HCT116 (cell line): ENCODE measurements at regions not wholly inside any gene's neighbourhood (a gene's known extent, or its start where the extent isn't known, plus 50 kb on each side); places are given as distances from the start of the nearest gene placed in this dataset.

Experiments
- ATAC-seq: fragments of 200-7000 bp; cut with Tn5 transposase; 2 replicates; pipeline ENCODE4 v1.9.1; 2020; ENCODE audit warnings: mild to moderate bottlenecking, moderate library complexity
- BruUV-seq: library from RNA; stranded (reverse); fragments of 400-500 nt; replicated peaks from 2 replicates; lab custom pipeline; 2021; lab: Mats Ljungman, UMichigan
- CTCF ChIA-PET: fragments of 300-600 bp; sonication (Branson Sonifier 250); formaldehyde crosslinking; loops from one replicate; lab custom pipeline; 2021; ENCODE audit warnings: antibody characterized with exemption; lab: Charles Lee
- POLR2A ChIA-PET: fragments of 300-600, 350-600 bp; sonication (Branson Sonifier 250); formaldehyde crosslinking; loops from one replicate; lab custom pipeline; 2021; ENCODE audit warnings: antibody characterized with exemption; lab: Charles Lee
- RAD21 ChIA-PET, 2 experiments: fragments of 300-600 bp; sonication (Branson Sonifier 250); formaldehyde crosslinking; loops; one replicate each; lab custom pipeline; 2023; ENCODE audit warnings: low total read pairs in 2 of 2; ENCODE audit not compliant: uncharacterized antibody in 2 of 2, unreplicated experiment in 2 of 2, low non-redundant PET in 1 of 2; lab: Charles Lee
- DNase-seq: peaks from one replicate; pipeline ENCODE4 v3.0.0-alpha.2; 2010; ENCODE audit warnings: low read depth, low spot score
- H2AFZ ChIP-seq: fragments of 200-600 bp; shearing (Covaris generic), sonication (generic); 2 replicates; pipeline ENCODE4 v1.6.1; 2017; ENCODE audit warnings: low read depth, mixed run types, mixed read lengths, antibody characterized with exemption, low read length; ENCODE audit not compliant: poor library complexity, severe bottlenecking
- H3K27ac ChIP-seq: 2 replicates; pipeline ENCODE4 v1.5.1; 2012; ENCODE audit warnings: low read depth, low read length
- H3K27me3 ChIP-seq: fragments of 200-600 bp; sonication (generic); 2 replicates; pipeline ENCODE4 v1.6.1; 2016; ENCODE audit warnings: mixed run types, low read length, mixed read lengths; ENCODE audit not compliant: insufficient read depth
- H3K36me3 ChIP-seq, 2 experiments: fragments of 200-500 bp in 1 of 2; fragments of 200-600 bp in 1 of 2; sonication (Bioruptor generic) in 1 of 2; sonication (generic) in 1 of 2; 2 replicates each; pipeline versions ENCODE4 v1.5.1 to v1.6.1; 2014 to 2016; ENCODE audit warnings: low read length in 2 of 2, inconsistent platforms in 1 of 2, mixed read lengths in 1 of 2, mixed run types in 1 of 2; ENCODE audit not compliant: insufficient read depth in 2 of 2, control insufficient read depth in 1 of 2
- H3K4me1 ChIP-seq, 2 experiments: fragments of 200-600 bp in 1 of 2; sonication (generic) in 1 of 2; 2 replicates each; pipeline versions ENCODE4 v1.5.1 to v1.6.1; 2012 to 2017; ENCODE audit warnings: low read length in 2 of 2, inconsistent platforms in 1 of 2, mild to moderate bottlenecking in 1 of 2, mixed read lengths in 1 of 2, mixed run types in 1 of 2, moderate library complexity in 1 of 2; ENCODE audit not compliant: insufficient read depth in 2 of 2, control insufficient read depth in 1 of 2
- H3K4me2 ChIP-seq: fragments of 200-600 bp; sonication (generic); 2 replicates; pipeline ENCODE4 v1.6.1; 2017; ENCODE audit warnings: mixed run types, low read length, mixed read lengths
- H3K4me3 ChIP-seq, 2 experiments: fragments of 200-600 bp in 1 of 2; sonication (generic) in 1 of 2; replicated peaks in 1 of 2; 2 replicates each; pipeline ENCODE4 v1.5.1; 2011 to 2016; ENCODE audit warnings: low read length in 2 of 2, control low read depth in 1 of 2, low read depth in 1 of 2, mild to moderate bottlenecking in 1 of 2, mixed read lengths in 1 of 2, mixed run types in 1 of 2
- H3K79me2 ChIP-seq: fragments of 200-600 bp; sonication (generic); 2 replicates; pipeline ENCODE4 v1.6.1; 2017; ENCODE audit warnings: mild to moderate bottlenecking, mixed run types, low read length, moderate library complexity, mixed read lengths; ENCODE audit not compliant: insufficient read depth
- H3K9ac ChIP-seq: fragments of 200-600 bp; sonication (generic); 2 replicates; pipeline ENCODE4 v1.6.1; 2016; ENCODE audit warnings: low read length, mixed read lengths
- H3K9me2 ChIP-seq: fragments of 200-600 bp; sonication (generic), shearing (Covaris generic); 2 replicates; pipeline ENCODE4 v1.6.1; 2017; ENCODE audit warnings: mixed run types, mild to moderate bottlenecking, moderate library complexity; ENCODE audit not compliant: insufficient read depth
- H3K9me3 ChIP-seq, 2 experiments: fragments of 200-500 bp in 1 of 2; fragments of 200-600 bp in 1 of 2; sonication (Bioruptor generic) in 1 of 2; sonication (generic) in 1 of 2; 2 replicates each; pipeline ENCODE4 v1.6.1; 2014 to 2017; ENCODE audit warnings: low read length in 2 of 2, mixed read lengths in 2 of 2, inconsistent platforms in 1 of 2, low read depth in 1 of 2, mild to moderate bottlenecking in 1 of 2, mixed run types in 1 of 2, moderate library complexity in 1 of 2; ENCODE audit not compliant: control insufficient read depth in 1 of 2, insufficient read depth in 1 of 2
- H4K20me1 ChIP-seq: fragments of 200-600 bp; sonication (generic), shearing (Covaris generic); 2 replicates; pipeline ENCODE4 v1.6.1; 2017; ENCODE audit warnings: mixed run types, mild to moderate bottlenecking, moderate library complexity; ENCODE audit not compliant: insufficient read depth
- ELF1 ChIP-seq: IDR thresholded peaks from 2 replicates; pipeline ENCODE4 v1.6.1; 2012; ENCODE audit warnings: low read depth, borderline replicate concordance
- EZH2 ChIP-seq: fragments of 200-600 bp; sonication (generic); IDR thresholded peaks from 2 replicates; pipeline ENCODE4 v1.6.1; 2017; ENCODE audit warnings: antibody characterized with exemption, mixed run types
- EZH2phosphoT487 ChIP-seq: fragments of 200-600 bp; IDR thresholded peaks from 2 replicates; pipeline ENCODE4 v1.6.1; 2018; ENCODE audit warnings: antibody characterized with exemption, borderline replicate concordance
- FOSL1 ChIP-seq: IDR thresholded peaks from 2 replicates; pipeline ENCODE4 v1.6.1; 2012; ENCODE audit warnings: low read depth
- JUND ChIP-seq: IDR thresholded peaks from 2 replicates; pipeline ENCODE4 v1.6.1; 2012
- POLR2A ChIP-seq: IDR thresholded peaks from 2 replicates; pipeline ENCODE4 v1.7.0; 2011; ENCODE audit warnings: borderline replicate concordance; ENCODE audit not compliant: insufficient read depth, insufficient read length; ENCODE audit errors: extremely low read depth
- POLR2AphosphoS5 ChIP-seq: IDR thresholded peaks from 2 replicates; pipeline ENCODE4 v1.6.1; 2011; ENCODE audit warnings: mild to moderate bottlenecking, low read depth, low read length, moderate library complexity
- SIN3A ChIP-seq: IDR thresholded peaks from 2 replicates; pipeline ENCODE4 v1.6.1; 2012; ENCODE audit warnings: low read depth
- SP1 ChIP-seq: IDR thresholded peaks from 2 replicates; pipeline ENCODE4 v1.6.1; 2012; ENCODE audit warnings: low read depth
- SRF ChIP-seq: IDR thresholded peaks from 2 replicates; pipeline ENCODE4 v1.6.1; 2012; ENCODE audit warnings: low read depth
- ZFX ChIP-seq: fragments of 450-650 bp; IDR thresholded peaks from 2 replicates; pipeline ENCODE4 v1.6.1; 2017
- intact Hi-C: fragments of 100-400 bp; cut with micrococcal nuclease; formaldehyde crosslinking; loops from 2 replicates; pipeline ENCODE4 v1.10.0; 2022
- TF ChIP-seq, protein P1 (sequence below): IDR thresholded peaks from 2 replicates; pipeline ENCODE4 v1.6.1; 2011; ENCODE audit warnings: mild to moderate bottlenecking, low read length, moderate library complexity; ENCODE audit not compliant: insufficient replicate concordance; ENCODE audit errors: extremely low read depth
- TF ChIP-seq, protein P2 (sequence below): IDR thresholded peaks from 2 replicates; pipeline ENCODE4 v1.6.1; 2012
- TF ChIP-seq, protein P3 (sequence below): IDR thresholded peaks from 2 replicates; pipeline ENCODE4 v1.6.1; 2012
- TF ChIP-seq, protein P4 (sequence below): IDR thresholded peaks from 2 replicates; pipeline ENCODE4 v1.6.1; 2012; ENCODE audit warnings: low read depth

DNA sequence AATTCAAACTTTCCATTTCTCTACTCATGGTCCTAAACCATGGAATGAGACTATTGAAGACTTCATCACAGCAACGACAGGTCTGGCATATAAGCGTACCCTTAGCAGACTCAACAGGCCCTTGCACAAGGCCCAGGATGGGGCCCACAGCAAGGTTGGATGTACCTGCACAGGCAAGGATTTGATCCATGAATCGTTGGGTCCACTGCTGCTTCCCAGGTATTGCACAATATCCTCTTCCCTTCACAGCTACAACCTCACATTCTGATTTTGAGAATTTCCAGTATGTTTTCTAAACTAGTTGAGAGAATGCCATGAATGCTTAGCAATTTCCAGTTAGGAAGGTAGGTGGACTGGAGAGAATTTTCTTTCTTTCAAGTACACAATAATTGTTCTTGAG lies 515.8 kb downstream of the SUCLG1 start:
- no peak for TF ChIP-seq JUND
- no peak for TF ChIP-seq ELF1
- TF ChIP-seq, protein P1, sequence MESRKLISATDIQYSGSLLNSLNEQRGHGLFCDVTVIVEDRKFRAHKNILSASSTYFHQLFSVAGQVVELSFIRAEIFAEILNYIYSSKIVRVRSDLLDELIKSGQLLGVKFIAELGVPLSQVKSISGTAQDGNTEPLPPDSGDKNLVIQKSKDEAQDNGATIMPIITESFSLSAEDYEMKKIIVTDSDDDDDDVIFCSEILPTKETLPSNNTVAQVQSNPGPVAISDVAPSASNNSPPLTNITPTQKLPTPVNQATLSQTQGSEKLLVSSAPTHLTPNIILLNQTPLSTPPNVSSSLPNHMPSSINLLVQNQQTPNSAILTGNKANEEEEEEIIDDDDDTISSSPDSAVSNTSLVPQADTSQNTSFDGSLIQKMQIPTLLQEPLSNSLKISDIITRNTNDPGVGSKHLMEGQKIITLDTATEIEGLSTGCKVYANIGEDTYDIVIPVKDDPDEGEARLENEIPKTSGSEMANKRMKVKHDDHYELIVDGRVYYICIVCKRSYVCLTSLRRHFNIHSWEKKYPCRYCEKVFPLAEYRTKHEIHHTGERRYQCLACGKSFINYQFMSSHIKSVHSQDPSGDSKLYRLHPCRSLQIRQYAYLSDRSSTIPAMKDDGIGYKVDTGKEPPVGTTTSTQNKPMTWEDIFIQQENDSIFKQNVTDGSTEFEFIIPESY = no peak
- TF ChIP-seq, protein P2, sequence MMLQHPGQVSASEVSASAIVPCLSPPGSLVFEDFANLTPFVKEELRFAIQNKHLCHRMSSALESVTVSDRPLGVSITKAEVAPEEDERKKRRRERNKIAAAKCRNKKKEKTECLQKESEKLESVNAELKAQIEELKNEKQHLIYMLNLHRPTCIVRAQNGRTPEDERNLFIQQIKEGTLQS = no peak
- TF ChIP-seq POLR2AphosphoS5 = no peak
- no peak for TF ChIP-seq ZFX
- TF ChIP-seq SIN3A = no peak
- no peak for TF ChIP-seq SRF
- no peak for DNase-seq
- POLR2A ChIA-PET = no interaction called here

DNA sequence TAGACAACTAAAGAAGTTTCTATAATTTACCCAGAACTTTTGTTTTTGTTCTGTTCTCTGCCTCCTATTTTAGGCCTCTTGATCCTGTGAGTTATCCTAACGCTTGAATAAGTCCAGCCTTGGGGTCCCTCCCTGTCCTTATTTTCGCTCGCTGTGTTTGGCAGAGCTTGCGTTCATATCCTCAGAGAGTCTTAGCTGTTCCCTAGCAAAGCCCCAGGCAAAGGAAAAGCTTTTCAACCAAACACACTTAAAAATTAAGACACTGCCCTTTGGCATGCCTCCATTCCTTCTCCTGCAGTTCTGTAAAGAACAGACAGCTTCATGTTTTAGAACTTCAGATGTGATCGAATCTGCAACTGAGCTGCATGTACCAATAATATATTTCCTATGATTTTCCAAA lies 517.2 kb downstream of the SUCLG1 start:
- no TSS peak for BruUV-seq
- Histone ChIP-seq H4K20me1 (no peaks in the 10 kb centered on the region), H3K9me2 (no peaks in the 10 kb centered on the region), H3K27ac (no peak overlapping the region), H2AFZ (no peak overlapping the region), H3K4me2 (no peak overlapping the region), H3K4me3 (no peak overlapping the region), H3K79me2 (no peaks in the 10 kb centered on the region), H3K27me3 (no peaks in the 10 kb centered on the region), H3K9ac (no peak overlapping the region), H3K9me3 (no peaks in the 10 kb centered on the region), H3K4me1 (no peaks in the 10 kb centered on the region), H3K36me3 (no peaks in the 10 kb centered on the region)
- POLR2A ChIA-PET = no interaction called here
- intact Hi-C loops = no loop called here
- CTCF ChIA-PET = no interaction called here
- RAD21 ChIA-PET = no interaction called here
- ATAC-seq (no peak), DNase-seq (no peak)
- TF ChIP-seq, protein P3, sequence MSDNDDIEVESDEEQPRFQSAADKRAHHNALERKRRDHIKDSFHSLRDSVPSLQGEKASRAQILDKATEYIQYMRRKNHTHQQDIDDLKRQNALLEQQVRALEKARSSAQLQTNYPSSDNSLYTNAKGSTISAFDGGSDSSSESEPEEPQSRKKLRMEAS = no peak
- no peak for TF ChIP-seq POLR2A
- TF ChIP-seq, protein P4, sequence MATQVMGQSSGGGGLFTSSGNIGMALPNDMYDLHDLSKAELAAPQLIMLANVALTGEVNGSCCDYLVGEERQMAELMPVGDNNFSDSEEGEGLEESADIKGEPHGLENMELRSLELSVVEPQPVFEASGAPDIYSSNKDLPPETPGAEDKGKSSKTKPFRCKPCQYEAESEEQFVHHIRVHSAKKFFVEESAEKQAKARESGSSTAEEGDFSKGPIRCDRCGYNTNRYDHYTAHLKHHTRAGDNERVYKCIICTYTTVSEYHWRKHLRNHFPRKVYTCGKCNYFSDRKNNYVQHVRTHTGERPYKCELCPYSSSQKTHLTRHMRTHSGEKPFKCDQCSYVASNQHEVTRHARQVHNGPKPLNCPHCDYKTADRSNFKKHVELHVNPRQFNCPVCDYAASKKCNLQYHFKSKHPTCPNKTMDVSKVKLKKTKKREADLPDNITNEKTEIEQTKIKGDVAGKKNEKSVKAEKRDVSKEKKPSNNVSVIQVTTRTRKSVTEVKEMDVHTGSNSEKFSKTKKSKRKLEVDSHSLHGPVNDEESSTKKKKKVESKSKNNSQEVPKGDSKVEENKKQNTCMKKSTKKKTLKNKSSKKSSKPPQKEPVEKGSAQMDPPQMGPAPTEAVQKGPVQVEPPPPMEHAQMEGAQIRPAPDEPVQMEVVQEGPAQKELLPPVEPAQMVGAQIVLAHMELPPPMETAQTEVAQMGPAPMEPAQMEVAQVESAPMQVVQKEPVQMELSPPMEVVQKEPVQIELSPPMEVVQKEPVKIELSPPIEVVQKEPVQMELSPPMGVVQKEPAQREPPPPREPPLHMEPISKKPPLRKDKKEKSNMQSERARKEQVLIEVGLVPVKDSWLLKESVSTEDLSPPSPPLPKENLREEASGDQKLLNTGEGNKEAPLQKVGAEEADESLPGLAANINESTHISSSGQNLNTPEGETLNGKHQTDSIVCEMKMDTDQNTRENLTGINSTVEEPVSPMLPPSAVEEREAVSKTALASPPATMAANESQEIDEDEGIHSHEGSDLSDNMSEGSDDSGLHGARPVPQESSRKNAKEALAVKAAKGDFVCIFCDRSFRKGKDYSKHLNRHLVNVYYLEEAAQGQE = no peak
- no peak for TF ChIP-seq SRF
- TF ChIP-seq EZH2 = no peak
- no peak for TF ChIP-seq EZH2phosphoT487
- no peak for TF ChIP-seq ELF1
- no peak for TF ChIP-seq SP1
- no peak for TF ChIP-seq SIN3A
- TF ChIP-seq FOSL1 = no peak

More for the DNA sequence above, 515.8 kb downstream of the SUCLG1 start:
- no peaks in the 10 kb centered on the region for H3K79me2 ChIP-seq
- no peaks in the 10 kb centered on the region for H4K20me1 ChIP-seq
- no peaks in the 10 kb centered on the region for H3K9me3 ChIP-seq
- H3K4me2 ChIP-seq = no peak overlapping the region
- H2AFZ ChIP-seq = no peak overlapping the region
- no peak for ATAC-seq
- no peaks in the 10 kb centered on the region for H3K9me2 ChIP-seq
- H3K27ac ChIP-seq = no peak overlapping the region
- no peaks in the 10 kb centered on the region for H3K4me1 ChIP-seq
- CTCF ChIA-PET = no interaction called here
- no peak overlapping the region for H3K9ac ChIP-seq
- intact Hi-C loops = no loop called here
- H3K27me3 ChIP-seq = no peaks in the 10 kb centered on the region
- H3K4me3 ChIP-seq = no peak overlapping the region
- RAD21 ChIA-PET = no interaction called here
- H3K36me3 ChIP-seq = no peaks in the 10 kb centered on the region
- BruUV-seq = no TSS peak
